HG03354 (cell line): ENCODE measurements at regions not wholly inside any gene's neighbourhood (a gene's known extent, or its start where the extent isn't known, plus 50 kb on each side); places are given as distances from the start of the nearest gene placed in this dataset.
A peak's percentile ranks its signal among the peaks of the same experiment; 100 is the strongest.
"Not testable (repeated sequence)": the region's sequence is repeated elsewhere in the genome, so short reads cannot be mapped to it uniquely, and the experiment has no call there.

ENCODE experiments used
- ATAC-seq: cut with Tn5 transposase; IDR thresholded peaks from one replicate; pipeline ENCODE4 v1.9.1; 2021; ENCODE audit warnings: mild to moderate bottlenecking; ENCODE audit not compliant: unreplicated experiment, poor library complexity, severe bottlenecking

- ATAC-seq = no peak
Measured at GRCh38 chr9:117929868-117930267, 225.7 kb downstream of the TLR4 start.

GRCh38 chr9:117932585-117932984 is 228.4 kb downstream of the TLR4 start:
- no peak for ATAC-seq

GRCh38 chr9:117936185-117937130 is 232.3 kb downstream of the TLR4 start:
- ATAC-seq = peak; percentile 100

- ATAC-seq = no peak
Measured at GRCh38 chr9:117938086-117938485, 233.9 kb downstream of the TLR4 start.

- ATAC-seq = no peak
Measured at GRCh38 chr9:117938896-117939295, 234.7 kb downstream of the TLR4 start.

GRCh38 chr9:117944750-117945149 is 240.5 kb downstream of the TLR4 start:
- ATAC-seq = not testable (repeated sequence)

GRCh38 chr9:117945286-117945685 is 241.1 kb downstream of the TLR4 start:
- ATAC-seq = no peak

- ATAC-seq = no peak
Measured at GRCh38 chr9:117951127-117951526, 246.9 kb downstream of the TLR4 start.

DNA sequence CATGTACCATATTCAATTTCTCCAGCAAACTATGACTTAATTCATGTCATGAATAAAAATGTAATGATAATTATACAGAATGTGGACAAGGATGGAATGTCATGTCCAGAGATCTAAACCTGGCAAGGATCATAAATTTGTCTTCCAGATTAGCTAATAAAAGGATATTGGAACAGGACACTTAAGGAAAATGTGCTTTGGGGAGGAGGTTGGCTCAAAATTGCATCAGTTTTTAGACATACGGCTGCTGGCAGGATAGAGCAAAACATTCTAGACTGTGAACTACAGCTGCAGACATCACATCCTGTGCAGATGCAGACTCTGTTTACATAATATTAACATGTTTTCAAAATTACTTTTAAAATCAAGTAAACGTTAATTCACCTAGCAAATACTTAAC is 248.4 kb downstream of the TLR4 start:
- no peak for ATAC-seq

- ATAC-seq = no peak
Measured at GRCh38 chr9:117957267-117957666, 253.1 kb downstream of the TLR4 start.

GRCh38 chr9:117958726-117959125 is 254.5 kb downstream of the TLR4 start:
- ATAC-seq = no peak

GRCh38 chr9:117963493-117964090 is 259.4 kb downstream of the TLR4 start:
- no peak for ATAC-seq

DNA sequence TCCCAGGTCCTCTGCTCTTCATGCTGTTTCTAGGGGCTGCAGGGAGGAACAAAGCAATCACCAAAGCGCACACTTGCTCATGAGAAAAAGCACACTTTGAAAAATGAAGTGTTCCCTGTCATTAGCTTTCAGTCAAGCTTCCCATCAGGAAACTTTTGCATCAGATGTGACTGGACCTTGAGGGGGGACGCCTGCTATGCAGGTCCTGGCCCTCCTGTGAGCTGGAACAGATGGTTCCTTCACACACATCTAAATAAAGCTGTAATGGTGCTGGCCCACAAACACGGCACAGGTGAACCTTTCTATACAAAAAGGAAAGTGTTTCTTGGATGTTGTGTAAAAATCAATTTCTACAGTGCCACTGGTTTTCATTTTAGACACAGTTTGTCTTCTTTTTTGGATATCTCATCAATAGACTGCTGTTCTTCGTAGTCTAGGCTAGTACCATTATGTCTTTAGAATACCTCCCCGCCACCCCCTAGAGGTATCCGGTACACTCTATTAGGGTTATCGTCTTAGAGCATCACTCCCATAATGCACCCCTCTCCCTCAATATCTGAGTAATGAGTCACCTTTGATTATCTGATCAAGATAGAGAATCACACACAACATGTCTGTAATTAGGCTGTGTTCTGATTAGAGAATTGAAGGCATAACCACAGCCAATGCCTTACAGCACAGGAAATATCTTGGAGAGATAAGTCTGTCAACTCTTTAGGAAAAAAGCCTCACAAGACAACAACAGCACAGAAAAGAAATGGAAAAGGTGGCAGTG is 266.3 kb downstream of the TLR4 start:
- ATAC-seq = no peak

GRCh38 chr9:117974108-117974507 is 269.9 kb downstream of the TLR4 start:
- ATAC-seq = no peak

DNA sequence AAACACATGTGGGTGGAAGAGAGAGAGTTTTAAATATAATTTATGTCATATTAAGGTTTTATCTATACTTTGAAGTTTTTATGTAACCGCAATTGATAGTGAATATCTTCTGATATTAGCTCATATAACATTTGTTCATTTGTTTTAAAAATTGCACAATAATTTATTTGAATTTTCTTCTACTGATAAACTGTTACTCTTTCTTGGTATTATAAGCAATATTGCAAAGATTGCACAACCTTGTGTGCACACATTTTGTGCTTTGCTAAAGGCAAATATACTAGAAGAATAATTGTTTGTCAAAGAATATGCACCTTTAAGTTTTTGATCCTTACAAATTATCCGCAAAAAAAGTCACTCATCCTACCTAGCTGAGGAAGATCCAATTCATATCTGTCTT is 275.7 kb downstream of the TLR4 start:
- no peak for ATAC-seq

- ATAC-seq = no peak
Measured at GRCh38 chr9:117987945-117988344, 283.7 kb downstream of the TLR4 start.

- no peak for ATAC-seq
Measured at GRCh38 chr9:117992006-117992405, 287.8 kb downstream of the TLR4 start.

GRCh38 chr9:118000581-118000980 is 296.4 kb downstream of the TLR4 start:
- ATAC-seq = no peak

DNA sequence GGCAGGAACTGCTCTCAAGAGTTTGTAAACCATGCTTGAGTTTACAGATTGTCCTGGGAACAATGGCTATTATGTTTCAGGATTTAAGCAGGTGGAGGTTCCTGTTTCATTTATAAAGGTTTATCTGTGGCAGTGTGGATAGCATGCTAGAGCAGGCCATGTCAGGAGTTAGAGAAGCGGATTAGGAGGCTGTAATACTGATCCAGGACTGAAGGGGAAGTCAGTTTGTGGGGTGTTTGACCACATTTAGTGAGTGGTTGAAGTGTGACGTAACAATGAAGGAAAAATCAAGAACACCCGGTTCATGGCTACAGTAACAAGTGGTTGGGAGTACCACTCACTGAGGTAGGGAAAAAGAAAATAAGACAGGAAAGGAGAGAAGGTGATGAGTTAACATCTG is 299.0 kb downstream of the TLR4 start:
- no peak for ATAC-seq

DNA sequence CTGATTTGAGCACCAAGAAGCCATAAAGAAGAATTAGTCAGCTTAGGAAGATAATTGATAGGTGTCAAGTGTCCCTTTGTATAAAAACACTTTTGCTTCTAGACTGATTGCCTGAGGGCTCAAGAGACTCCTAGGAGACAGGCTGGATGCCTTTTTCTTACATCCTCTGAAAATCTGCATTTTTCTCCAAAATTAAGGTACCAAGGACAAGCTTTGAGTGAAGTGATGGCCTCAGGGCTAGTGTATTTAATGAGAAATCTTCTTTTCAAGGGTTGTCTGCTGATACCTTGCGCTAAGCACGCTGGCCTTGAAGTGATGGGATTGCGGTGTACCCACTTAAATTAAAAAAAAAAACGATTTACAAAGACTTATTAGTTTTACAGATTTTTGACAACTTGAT is 304.0 kb downstream of the TLR4 start:
- ATAC-seq = no peak
